ENCODE measurements at regions not wholly inside any gene's neighbourhood (a gene's known extent, or its start where the extent isn't known, plus 50 kb on each side); places are given as distances from the start of the nearest gene placed in this dataset.

GRCh38 chr12:128077211-128077916 lies 189.6 kb upstream of the TMEM132C start:
- no peak overlapping the region for H3K4me2 ChIP-seq (ENCODE audit: low read length)
- no peak overlapping the region for H3K4me3 ChIP-seq (ENCODE audit: low read length)
- no peak for TF ChIP-seq POLR2AphosphoS5 (IDR thresholded peaks at IDR 0.05)
- TF ChIP-seq TAF1 (IDR thresholded peaks at IDR 0.05; ENCODE audit: low read depth): no peak
- no peak for TF ChIP-seq CTCF (IDR thresholded peaks at IDR 0.05; ENCODE audit: poor library complexity, severe bottlenecking)
- no peak for TF ChIP-seq EZH2 (IDR thresholded peaks at IDR 0.05; ENCODE audit: borderline replicate concordance, insufficient read depth, low read length, poor library complexity, severe bottlenecking)
- TF ChIP-seq RAD21 (conservative IDR thresholded peaks at IDR 0.05): no peak
- no peak for TF ChIP-seq MXI1 (conservative IDR thresholded peaks at IDR 0.05; ENCODE audit: poor library complexity, severe bottlenecking)
- TF ChIP-seq EP300 (conservative IDR thresholded peaks at IDR 0.05; ENCODE audit: poor library complexity, severe bottlenecking): no peak
- TF ChIP-seq SMC3 (conservative IDR thresholded peaks at IDR 0.05; ENCODE audit: poor library complexity): no peak
- no peak for TF ChIP-seq REST (IDR thresholded peaks at IDR 0.05; ENCODE audit: borderline replicate concordance)
- no peaks in the 10 kb centered on the region for H3K9me2 ChIP-seq (ENCODE audit: insufficient read depth, low read length)
- no peaks in the 10 kb centered on the region for H3K27me3 ChIP-seq (ENCODE audit: insufficient read depth, low read depth, low read length)
- no peaks in the 10 kb centered on the region for H4K20me1 ChIP-seq (ENCODE audit: insufficient read depth)
- no peak overlapping the region for H2AFZ ChIP-seq (ENCODE audit: low read depth, low read length)
- H3K79me2 ChIP-seq (replicated peaks; ENCODE audit: insufficient read depth, low read length): no peaks in the 10 kb centered on the region
- peaks cover 11% of the 10 kb centered on the region for H3K9me3 ChIP-seq (ENCODE audit: low read length)
- H3K27ac ChIP-seq (ENCODE audit: low read length): no peak overlapping the region
- H3F3A ChIP-seq (ENCODE audit: insufficient read depth, low read length, poor library complexity, severe bottlenecking): no peaks in the 10 kb centered on the region
- no peak overlapping the region for H3K9ac ChIP-seq (ENCODE audit: low read length)
- H3K36me3 ChIP-seq (ENCODE audit: insufficient read depth, low read length): no peaks in the 10 kb centered on the region

GRCh38 chr12:128077917-128078298 lies 189.1 kb upstream of the TMEM132C start:
- Histone ChIP-seq H3K4me3 (ENCODE audit: low read length) (no peak overlapping the region), H3K9ac (ENCODE audit: low read length) (no peak overlapping the region), H3K9me3 (ENCODE audit: low read length) (peaks cover 11% of the 10 kb centered on the region), H3K36me3 (ENCODE audit: insufficient read depth, low read length) (no peaks in the 10 kb centered on the region), H3K4me2 (ENCODE audit: low read length) (no peak overlapping the region), H3K27me3 (ENCODE audit: insufficient read depth, low read depth, low read length) (no peaks in the 10 kb centered on the region), H3K79me2 (replicated peaks; ENCODE audit: insufficient read depth, low read length) (no peaks in the 10 kb centered on the region), H3K9me2 (ENCODE audit: insufficient read depth, low read length) (no peaks in the 10 kb centered on the region), H4K20me1 (ENCODE audit: insufficient read depth) (no peaks in the 10 kb centered on the region), H3F3A (ENCODE audit: insufficient read depth, low read length, poor library complexity, severe bottlenecking) (no peaks in the 10 kb centered on the region), H3K27ac (ENCODE audit: low read length) (no peak overlapping the region), H2AFZ (ENCODE audit: low read depth, low read length) (no peak overlapping the region)
- TF ChIP-seq RAD21 (conservative IDR thresholded peaks at IDR 0.05): no peak
- no peak for TF ChIP-seq EZH2 (IDR thresholded peaks at IDR 0.05; ENCODE audit: borderline replicate concordance, insufficient read depth, low read length, poor library complexity, severe bottlenecking)
